Thyroid gland (tissue), 4 donors: ENCODE measurements at regions not wholly inside any gene's neighbourhood (a gene's known extent, or its start where the extent isn't known, plus 50 kb on each side); places are given as distances from the start of the nearest gene placed in this dataset.

ENCODE experiments used
- DNase-seq, 2 donors: peaks; one replicate each; pipeline ENCODE4 v3.0.0-alpha.2; 2019
- H3K27ac ChIP-seq, 3 donors: fragments of 200-600 bp; sonication (generic); 1 replicate in 2 of 3; 2 replicates in 1 of 3; pipeline ENCODE4 v1.5.1; 2016 to 2019; ENCODE audit warnings: mild to moderate bottlenecking in 1 of 3, moderate library complexity in 1 of 3
- H3K27me3 ChIP-seq: fragments of 200-600 bp; sonication (generic); one replicate; pipeline ENCODE4 v1.5.1; 2019
- H3K36me3 ChIP-seq, 2 donors: fragments of 200-600 bp; sonication (generic); one replicate each; pipeline ENCODE4 v1.5.1; 2016 to 2019
- H3K4me1 ChIP-seq, 2 donors: fragments of 200-600 bp; sonication (generic); one replicate each; pipeline ENCODE4 v1.5.1; 2017 to 2019
- H3K4me3 ChIP-seq, 3 donors: fragments of 200-600 bp; sonication (generic); replicated peaks in 1 of 3; 1 replicate in 2 of 3; 2 replicates in 1 of 3; pipeline ENCODE4 v1.5.1; 2016; ENCODE audit warnings: mild to moderate bottlenecking in 1 of 3
- H3K9me3 ChIP-seq: fragments of 200-600 bp; sonication (generic); one replicate; pipeline ENCODE4 v1.5.1; 2017
- CTCF ChIP-seq, 6 experiments: fragments of 200-600 bp in 3 of 6; fragments of 450-650 bp in 3 of 6; sonication (generic) in 3 of 6; IDR thresholded peaks; one replicate each; pipeline ENCODE4 v1.5.1; 2016 to 2019; ENCODE audit warnings: antibody characterized with exemption in 6 of 6, mild to moderate bottlenecking in 2 of 6, inconsistent platforms in 1 of 6, moderate library complexity in 1 of 6
- POLR2A ChIP-seq, 2 donors: fragments of 450-650 bp; IDR thresholded peaks; one replicate each; pipeline ENCODE4 v1.6.1; 2017; ENCODE audit warnings: antibody characterized with exemption in 2 of 2, mild to moderate bottlenecking in 2 of 2, moderate library complexity in 1 of 2
- WGBS, 2 donors: methylation state at CpG; one replicate each; pipeline ENCODE4 v1.1.5; 2017; 5-methylcytosine and 5-hydroxymethylcytosine counted together
- intact Hi-C: fragments of 100-400 bp; cut with DNase I; formaldehyde crosslinking; loops from one replicate; pipeline ENCODE4 v1.15.1; 2023

GRCh38 chr18:42582266-42582665 is 533.2 kb downstream of the RIT2 start:
- Histone ChIP-seq H3K9me3 (no peaks in the 10 kb centered on the region), H3K27ac (no peak overlapping the region), H3K36me3 (no peaks in the 10 kb centered on the region), H3K4me3 (no peak overlapping the region), H3K4me1 (no peaks in the 10 kb centered on the region), H3K27me3 (no peaks in the 10 kb centered on the region)
- WGBS, 2 donors, result 89 to 93% methylated on average over 1 of the region's 1 CpG
- TF ChIP-seq CTCF (IDR thresholded peaks at IDR 0.05) (no peak), POLR2A (IDR thresholded peaks at IDR 0.05) (no peak)
- intact Hi-C loops, result no loop called here
- DNase-seq, result no peak

- intact Hi-C loops, result no loop called here
- Histone ChIP-seq H3K4me1 (no peaks in the 10 kb centered on the region), H3K27ac (no peak overlapping the region), H3K36me3 (no peaks in the 10 kb centered on the region), H3K4me3 (no peak overlapping the region), H3K27me3 (no peaks in the 10 kb centered on the region), H3K9me3 (no peaks in the 10 kb centered on the region)
- no peak for DNase-seq
- TF ChIP-seq CTCF (IDR thresholded peaks at IDR 0.05), result no peak
- no peak for TF ChIP-seq POLR2A (IDR thresholded peaks at IDR 0.05)
- WGBS, 2 donors, result 71 to 73% methylated on average over 1 of the region's 1 CpG
Observed at GRCh38 chr18:42583283-42583731, 532.2 kb downstream of the RIT2 start.

- no peak overlapping the region for H3K4me3 ChIP-seq
- H3K27me3 ChIP-seq, result no peaks in the 10 kb centered on the region
- 65 to 72% methylated on average over 2 of the region's 2 CpGs for WGBS, 2 donors
- TF ChIP-seq POLR2A (IDR thresholded peaks at IDR 0.05) (no peak), CTCF (IDR thresholded peaks at IDR 0.05) (no peak)
- no peak overlapping the region for H3K27ac ChIP-seq
- H3K4me1 ChIP-seq, result no peaks in the 10 kb centered on the region
- H3K9me3 ChIP-seq, result no peaks in the 10 kb centered on the region
- intact Hi-C loops, result no loop called here
- no peaks in the 10 kb centered on the region for H3K36me3 ChIP-seq
- DNase-seq, result no peak
Observed at GRCh38 chr18:42586601-42587000, 528.9 kb downstream of the RIT2 start.

GRCh38 chr18:42588786-42589185 is 526.7 kb downstream of the RIT2 start:
- no peak for DNase-seq
- H3K27me3 ChIP-seq, result no peaks in the 10 kb centered on the region
- intact Hi-C loops, result no loop called here
- H3K9me3 ChIP-seq, result no peaks in the 10 kb centered on the region
- H3K36me3 ChIP-seq, result no peaks in the 10 kb centered on the region
- H3K4me1 ChIP-seq, result no peaks in the 10 kb centered on the region
- 52 to 85% methylated on average over 3 of the region's 3 CpGs for WGBS, 2 donors
- no peak overlapping the region for H3K27ac ChIP-seq
- TF ChIP-seq POLR2A (IDR thresholded peaks at IDR 0.05), result no peak
- no peak for TF ChIP-seq CTCF (IDR thresholded peaks at IDR 0.05)
- H3K4me3 ChIP-seq, result no peak overlapping the region

GRCh38 chr18:42604820-42605219 is 510.7 kb downstream of the RIT2 start:
- Histone ChIP-seq H3K27me3 (no peaks in the 10 kb centered on the region), H3K4me3 (no peak overlapping the region), H3K4me1 (peaks cover 0 to 12% of the 10 kb centered on the region in 2 donors), H3K9me3 (no peaks in the 10 kb centered on the region), H3K27ac (no peak overlapping the region), H3K36me3 (no peaks in the 10 kb centered on the region)
- DNase-seq, result no peak
- no peak for TF ChIP-seq POLR2A (IDR thresholded peaks at IDR 0.05)
- TF ChIP-seq CTCF (IDR thresholded peaks at IDR 0.05), result no peak
- intact Hi-C loops, result no loop called here
